ENCODE measurements at regions not wholly inside any gene's neighbourhood (a gene's known extent, or its start where the extent isn't known, plus 50 kb on each side); places are given as distances from the start of the nearest gene placed in this dataset.

DNA sequence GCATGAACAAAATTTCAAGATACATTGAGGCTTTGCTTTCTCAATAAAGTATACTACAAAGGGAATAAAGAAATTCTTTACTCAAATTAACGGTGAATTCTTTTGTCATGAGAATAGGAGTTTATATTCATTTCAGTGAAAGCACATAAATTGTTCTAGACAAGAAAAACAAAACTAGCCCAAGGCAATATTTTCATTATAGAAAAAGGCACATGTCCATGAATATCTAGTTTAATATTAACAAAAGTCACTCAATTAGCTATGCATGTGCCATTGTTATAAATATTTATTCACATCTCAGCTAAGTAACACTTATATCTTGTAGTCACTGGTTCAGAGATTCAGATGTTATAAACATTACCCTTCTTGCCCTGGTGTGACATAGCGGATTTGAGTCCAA, 369.3 kb downstream of the GPATCH2 start:
- TF ChIP-seq CREB1 (IDR thresholded peaks at IDR 0.05; ENCODE audit: low read depth) (no peak), TAF1 (IDR thresholded peaks at IDR 0.05; ENCODE audit: low read depth) (no peak), CEBPB (IDR thresholded peaks at IDR 0.05) (no peak), EP300 (IDR thresholded peaks at IDR 0.05; ENCODE audit: borderline replicate concordance) (no peak), ZBTB7A (IDR thresholded peaks at IDR 0.05; ENCODE audit: low read depth) (no peak)
- TF ChIP-seq, protein P1, sequence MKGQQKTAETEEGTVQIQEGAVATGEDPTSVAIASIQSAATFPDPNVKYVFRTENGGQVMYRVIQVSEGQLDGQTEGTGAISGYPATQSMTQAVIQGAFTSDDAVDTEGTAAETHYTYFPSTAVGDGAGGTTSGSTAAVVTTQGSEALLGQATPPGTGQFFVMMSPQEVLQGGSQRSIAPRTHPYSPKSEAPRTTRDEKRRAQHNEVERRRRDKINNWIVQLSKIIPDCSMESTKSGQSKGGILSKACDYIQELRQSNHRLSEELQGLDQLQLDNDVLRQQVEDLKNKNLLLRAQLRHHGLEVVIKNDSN (IDR thresholded peaks at IDR 0.05), result no peak
- TF ChIP-seq, protein P2, sequence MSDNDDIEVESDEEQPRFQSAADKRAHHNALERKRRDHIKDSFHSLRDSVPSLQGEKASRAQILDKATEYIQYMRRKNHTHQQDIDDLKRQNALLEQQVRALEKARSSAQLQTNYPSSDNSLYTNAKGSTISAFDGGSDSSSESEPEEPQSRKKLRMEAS (IDR thresholded peaks at IDR 0.05), result no peak
